PC-9 (cell line): ENCODE measurements at regions not wholly inside any gene's neighbourhood (a gene's known extent, or its start where the extent isn't known, plus 50 kb on each side); places are given as distances from the start of the nearest gene placed in this dataset.

ENCODE experiments used
- CTCF ChIP-seq: fragments of 200-600 bp; sonication (generic); conservative IDR thresholded peaks from 2 replicates; pipeline ENCODE4 v1.6.1; 2017; ENCODE audit warnings: mixed run types, antibody characterized with exemption, mild to moderate bottlenecking, moderate library complexity
- EZH2 ChIP-seq: fragments of 200-600 bp; sonication (generic); IDR thresholded peaks from 2 replicates; pipeline ENCODE4 v1.8.0; 2017; ENCODE audit warnings: antibody characterized with exemption, low read depth

DNA sequence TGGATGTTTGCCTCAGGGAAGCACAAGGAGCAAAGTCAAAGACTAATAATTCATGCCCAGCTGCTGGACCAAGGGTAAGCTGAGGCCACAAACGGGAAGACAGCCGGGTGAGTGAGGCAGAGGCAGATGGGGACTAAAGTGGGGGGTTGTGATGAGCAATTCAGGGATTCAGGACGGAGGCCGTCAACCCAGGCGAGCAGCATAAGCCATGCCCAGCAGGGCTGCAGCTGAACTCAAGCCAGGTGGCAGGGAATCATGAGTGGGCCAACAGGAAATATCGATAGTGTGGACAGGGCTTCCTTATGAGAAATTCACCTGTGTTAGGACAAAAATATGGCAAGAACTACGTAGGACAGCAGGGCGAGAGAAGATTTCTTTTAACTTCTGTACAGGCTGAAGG lies 246.8 kb downstream of the CDC5L start:
- TF ChIP-seq CTCF (no peak), EZH2 (no peak)
